NT2/D1 (cell line): ENCODE measurements at regions not wholly inside any gene's neighbourhood (a gene's known extent, or its start where the extent isn't known, plus 50 kb on each side); places are given as distances from the start of the nearest gene placed in this dataset.
"Not testable (repeated sequence)": the region's sequence is repeated elsewhere in the genome, so short reads cannot be mapped to it uniquely, and the experiment has no call there.

Experiments used
- SUZ12 ChIP-seq: IDR thresholded peaks from 2 replicates; pipeline ENCODE4 v1.6.1; 2011; ENCODE audit not compliant: insufficient read length, insufficient read depth; ENCODE audit errors: extremely low read depth
- YY1 ChIP-seq: IDR thresholded peaks from 2 replicates; pipeline ENCODE4 v1.6.1; 2011; ENCODE audit not compliant: insufficient read length, insufficient read depth
- ZNF274 ChIP-seq: IDR thresholded peaks from 2 replicates; pipeline ENCODE4 v1.6.1; 2011; ENCODE audit warnings: mild to moderate bottlenecking, low read depth, low read length

DNA sequence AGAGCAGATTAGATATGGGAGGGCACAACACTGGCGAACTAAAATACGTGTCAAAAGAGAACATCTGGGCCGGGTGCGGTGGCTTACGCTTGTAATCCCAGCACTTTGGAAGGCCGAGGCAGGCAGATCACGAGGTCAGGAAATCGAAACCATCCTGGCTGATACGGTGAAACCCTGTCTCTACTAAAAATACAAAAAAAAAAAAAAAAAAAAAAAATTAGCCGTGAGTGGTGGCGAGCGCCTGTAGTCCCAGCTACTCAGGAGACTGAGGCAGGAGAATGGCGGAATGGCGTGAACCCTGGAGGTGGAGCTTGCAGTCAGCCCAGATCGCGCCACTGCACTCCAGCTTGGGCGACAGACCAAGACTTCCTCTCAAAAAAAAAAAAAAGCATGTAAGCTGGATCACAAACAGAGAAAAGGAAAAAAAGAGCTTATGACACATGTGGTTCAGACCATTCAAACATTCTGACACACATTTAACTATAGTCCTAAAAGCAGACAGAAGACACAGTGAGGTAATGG is 1716.9 kb downstream of the SI start:
- not testable (repeated sequence) for TF ChIP-seq SUZ12, ZNF274, YY1
